ENCODE measurements at regions not wholly inside any gene's neighbourhood (a gene's known extent, or its start where the extent isn't known, plus 50 kb on each side); places are given as distances from the start of the nearest gene placed in this dataset.
"Not testable (repeated sequence)": the region's sequence is repeated elsewhere in the genome, so short reads cannot be mapped to it uniquely, and the experiment has no call there.

DNA sequence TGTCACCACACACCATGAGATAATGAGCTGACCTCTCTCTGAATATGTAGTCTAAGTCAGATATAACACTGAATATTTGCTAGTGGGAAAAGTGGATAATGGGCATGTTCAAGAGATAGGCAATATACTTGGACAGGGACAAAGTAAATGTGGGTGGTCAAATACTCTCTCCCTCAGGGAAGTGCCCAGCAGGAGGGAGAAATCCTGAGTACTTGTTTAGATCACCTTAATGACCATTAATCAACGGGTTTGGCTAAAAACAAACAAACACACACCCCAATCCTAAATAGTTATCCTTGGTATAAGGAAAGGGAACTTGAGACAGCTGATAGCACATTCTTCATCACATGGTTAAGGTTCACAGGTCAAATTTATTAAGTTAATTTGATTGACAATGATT lies 933.5 kb downstream of the C4orf33 start:
- DNase-seq: no peak
- TF ChIP-seq, protein P1, sequence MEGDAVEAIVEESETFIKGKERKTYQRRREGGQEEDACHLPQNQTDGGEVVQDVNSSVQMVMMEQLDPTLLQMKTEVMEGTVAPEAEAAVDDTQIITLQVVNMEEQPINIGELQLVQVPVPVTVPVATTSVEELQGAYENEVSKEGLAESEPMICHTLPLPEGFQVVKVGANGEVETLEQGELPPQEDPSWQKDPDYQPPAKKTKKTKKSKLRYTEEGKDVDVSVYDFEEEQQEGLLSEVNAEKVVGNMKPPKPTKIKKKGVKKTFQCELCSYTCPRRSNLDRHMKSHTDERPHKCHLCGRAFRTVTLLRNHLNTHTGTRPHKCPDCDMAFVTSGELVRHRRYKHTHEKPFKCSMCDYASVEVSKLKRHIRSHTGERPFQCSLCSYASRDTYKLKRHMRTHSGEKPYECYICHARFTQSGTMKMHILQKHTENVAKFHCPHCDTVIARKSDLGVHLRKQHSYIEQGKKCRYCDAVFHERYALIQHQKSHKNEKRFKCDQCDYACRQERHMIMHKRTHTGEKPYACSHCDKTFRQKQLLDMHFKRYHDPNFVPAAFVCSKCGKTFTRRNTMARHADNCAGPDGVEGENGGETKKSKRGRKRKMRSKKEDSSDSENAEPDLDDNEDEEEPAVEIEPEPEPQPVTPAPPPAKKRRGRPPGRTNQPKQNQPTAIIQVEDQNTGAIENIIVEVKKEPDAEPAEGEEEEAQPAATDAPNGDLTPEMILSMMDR (IDR thresholded peaks at IDR 0.05; ENCODE audit: low read depth, low read length, missing control alignments): no peak
- Histone ChIP-seq H3K27me3 (replicated peaks) (no peaks in the 10 kb centered on the region), H3K4me3 (ENCODE audit: low read depth, low read length) (no peak overlapping the region), H3K36me3 (replicated peaks) (no peaks in the 10 kb centered on the region), H3K27ac (no peak overlapping the region)
- in situ Hi-C loops (cut with HindIII; ENCODE audit: low pct_ligation_motif_present, low sequenced_read_pairs): no loop called here

- no peak overlapping the region for H3K27ac ChIP-seq
- DNase-seq: no peak
- H3K27me3 ChIP-seq (replicated peaks): no peaks in the 10 kb centered on the region
- in situ Hi-C loops (cut with HindIII; ENCODE audit: low pct_ligation_motif_present, low sequenced_read_pairs): no loop called here
- TF ChIP-seq, protein P1 (IDR thresholded peaks at IDR 0.05; ENCODE audit: low read depth, low read length, missing control alignments): no peak
- H3K36me3 ChIP-seq (replicated peaks): no peaks in the 10 kb centered on the region
- no peak overlapping the region for H3K4me3 ChIP-seq (ENCODE audit: low read depth, low read length)
These were observed 935.9 kb downstream of the C4orf33 start for GRCh38 chr4:130031858-130032257.

DNA sequence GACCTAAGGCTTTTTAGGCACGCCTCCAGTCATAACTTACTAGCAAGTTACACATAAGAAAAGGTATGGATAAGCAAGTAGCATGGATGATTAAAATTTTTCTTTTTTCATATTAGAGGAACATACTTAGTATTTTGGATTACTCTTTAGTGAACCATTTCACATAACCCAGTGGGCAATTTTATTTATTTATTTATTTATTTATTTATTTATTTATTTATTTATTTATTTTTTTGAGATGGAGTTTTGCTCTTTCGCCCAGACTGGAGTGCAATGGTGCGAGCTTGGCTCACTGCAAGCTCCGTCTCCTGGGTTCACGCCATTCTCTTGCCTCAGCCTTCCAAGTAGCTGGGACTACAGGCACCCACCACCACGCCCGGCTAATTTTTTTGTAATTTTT lies 937.7 kb downstream of the C4orf33 start:
- H3K36me3 ChIP-seq (replicated peaks); H3K27me3 ChIP-seq (replicated peaks); H3K4me3 ChIP-seq (ENCODE audit: low read depth, low read length); DNase-seq; in situ Hi-C loops (cut with HindIII; ENCODE audit: low pct_ligation_motif_present, low sequenced_read_pairs); H3K27ac ChIP-seq: not testable (repeated sequence)

GRCh38 chr4:130034876-130035275 lies 938.9 kb downstream of the C4orf33 start:
- TF ChIP-seq, protein P1 (IDR thresholded peaks at IDR 0.05; ENCODE audit: low read depth, low read length, missing control alignments): no peak
- no peak overlapping the region for H3K27ac ChIP-seq
- DNase-seq: no peak
- H3K36me3 ChIP-seq (replicated peaks): no peaks in the 10 kb centered on the region
- no peak overlapping the region for H3K4me3 ChIP-seq (ENCODE audit: low read depth, low read length)
- no peaks in the 10 kb centered on the region for H3K27me3 ChIP-seq (replicated peaks)
- in situ Hi-C loops (cut with HindIII; ENCODE audit: low pct_ligation_motif_present, low sequenced_read_pairs): no loop called here

GRCh38 chr4:130035391-130035790 lies 939.4 kb downstream of the C4orf33 start:
- no peaks in the 10 kb centered on the region for H3K27me3 ChIP-seq (replicated peaks)
- no peak overlapping the region for H3K27ac ChIP-seq
- H3K4me3 ChIP-seq (ENCODE audit: low read depth, low read length): no peak overlapping the region
- in situ Hi-C loops (cut with HindIII; ENCODE audit: low pct_ligation_motif_present, low sequenced_read_pairs): no loop called here
- TF ChIP-seq, protein P1 (IDR thresholded peaks at IDR 0.05; ENCODE audit: low read depth, low read length, missing control alignments): no peak
- H3K36me3 ChIP-seq (replicated peaks): no peaks in the 10 kb centered on the region
- DNase-seq: no peak

DNA sequence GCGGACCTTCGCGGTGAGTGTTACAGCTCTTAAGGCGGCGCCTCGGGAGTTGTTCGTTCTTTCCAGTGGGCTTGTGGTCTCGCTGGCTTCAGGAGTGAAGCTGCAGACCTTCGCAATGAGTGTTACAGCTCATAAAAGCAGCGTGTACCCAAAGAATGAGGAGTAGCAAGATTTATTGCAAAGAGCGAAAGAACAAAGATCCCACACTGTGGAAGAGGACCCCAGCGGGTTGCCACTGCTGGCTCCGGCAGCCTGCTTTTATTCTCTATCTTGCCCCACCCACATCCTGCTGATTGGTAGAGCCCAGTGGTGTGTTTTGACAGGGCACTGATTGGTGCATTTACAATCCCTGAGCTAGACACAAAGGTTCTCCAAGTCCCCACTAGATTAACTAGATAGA lies 941.9 kb downstream of the C4orf33 start:
- H3K27ac ChIP-seq; H3K4me3 ChIP-seq (ENCODE audit: low read depth, low read length); in situ Hi-C loops (cut with HindIII; ENCODE audit: low pct_ligation_motif_present, low sequenced_read_pairs); H3K27me3 ChIP-seq (replicated peaks); H3K36me3 ChIP-seq (replicated peaks); DNase-seq: not testable (repeated sequence)

DNA sequence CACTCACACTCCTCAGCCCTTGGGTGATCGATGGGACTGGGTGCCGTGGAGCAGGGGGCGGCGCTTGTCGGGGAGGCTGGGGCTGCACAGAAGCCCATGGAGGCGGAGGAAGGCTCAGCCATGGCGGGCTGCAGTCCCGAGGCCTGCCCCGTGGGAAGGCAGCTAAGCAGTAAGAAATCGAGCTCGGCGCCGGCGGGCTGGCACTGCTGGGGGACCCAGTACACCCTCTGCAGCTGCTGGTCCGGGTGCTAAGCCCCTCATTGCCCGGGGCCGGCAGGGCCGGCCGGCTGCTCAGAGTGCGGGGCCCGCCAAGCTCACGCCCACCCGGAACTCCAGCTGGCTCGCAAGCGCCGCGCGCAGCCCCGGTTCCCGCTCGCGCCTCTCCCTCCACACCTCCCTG lies 942.6 kb downstream of the C4orf33 start:
- H3K27me3 ChIP-seq (replicated peaks); H3K4me3 ChIP-seq (ENCODE audit: low read depth, low read length); H3K36me3 ChIP-seq (replicated peaks); H3K27ac ChIP-seq; in situ Hi-C loops (cut with HindIII; ENCODE audit: low pct_ligation_motif_present, low sequenced_read_pairs); DNase-seq: not testable (repeated sequence)

Measured in brain microvascular endothelial cell (primary cell).